Neural cell (in vitro differentiated cells): ENCODE measurements at regions not wholly inside any gene's neighbourhood (a gene's known extent, or its start where the extent isn't known, plus 50 kb on each side); places are given as distances from the start of the nearest gene placed in this dataset.
A peak's percentile ranks its signal among the peaks of the same experiment; 100 is the strongest.

Experiments used
- H2AFZ ChIP-seq: fragments of 200-600, 300-800 bp; sonication (generic), shearing (Covaris generic); 2 replicates; pipeline ENCODE4 v1.6.0; 2014; ENCODE audit warnings: low read depth, mild to moderate bottlenecking, antibody characterized with exemption, low read length, moderate library complexity
- H3F3A ChIP-seq: fragments of 200-600 bp; shearing (Covaris generic); 2 replicates; pipeline ENCODE4 v1.6.1; 2016; ENCODE audit warnings: mild to moderate bottlenecking, moderate library complexity, mixed read lengths, antibody characterized with exemption, low read length; ENCODE audit not compliant: insufficient read depth, poor library complexity, severe bottlenecking
- H3K27ac ChIP-seq: fragments of 200-600, 300-800 bp; sonication (generic), shearing (Covaris generic); 2 replicates; pipeline ENCODE4 v1.5.1; 2014; ENCODE audit warnings: mild to moderate bottlenecking, low read length, moderate library complexity
- H3K27me3 ChIP-seq: fragments of 300-800, 200-600 bp; sonication (generic), shearing (Covaris generic); 2 replicates; pipeline ENCODE4 v1.6.0; 2014; ENCODE audit warnings: mild to moderate bottlenecking, low read depth, low read length, moderate library complexity; ENCODE audit not compliant: insufficient read depth
- H3K36me3 ChIP-seq: fragments of 300-800, 200-600 bp; sonication (generic), shearing (Covaris generic); 2 replicates; pipeline ENCODE4 v1.5.1; 2014; ENCODE audit warnings: mild to moderate bottlenecking, antibody characterized with exemption, low read length, moderate library complexity; ENCODE audit not compliant: insufficient read depth
- H3K4me2 ChIP-seq: fragments of 300-800, 200-600 bp; sonication (generic), shearing (Covaris generic); 2 replicates; pipeline ENCODE4 v1.6.0; 2014; ENCODE audit warnings: mild to moderate bottlenecking, low read length
- H3K4me3 ChIP-seq: fragments of 300-800, 200-600 bp; sonication (generic), shearing (Covaris generic); 2 replicates; pipeline ENCODE4 v1.5.1; 2014; ENCODE audit warnings: mild to moderate bottlenecking, low read length, moderate library complexity
- H3K79me2 ChIP-seq: fragments of 200-600 bp; shearing (Covaris generic); replicated peaks from 2 replicates; pipeline ENCODE4 v1.6.0; 2014; ENCODE audit warnings: mild to moderate bottlenecking, low read length, moderate library complexity; ENCODE audit not compliant: insufficient read depth
- H3K9ac ChIP-seq: fragments of 300-800, 200-600 bp; sonication (generic), shearing (Covaris generic); 2 replicates; pipeline ENCODE4 v1.6.1; 2016; ENCODE audit warnings: mild to moderate bottlenecking, low read length, mixed read lengths
- H3K9me2 ChIP-seq: fragments of 200-600 bp; shearing (Covaris generic); 2 replicates; pipeline ENCODE4 v1.6.1; 2016; ENCODE audit warnings: mild to moderate bottlenecking, low read length, mixed read lengths; ENCODE audit not compliant: insufficient read depth
- H3K9me3 ChIP-seq: fragments of 200-600, 300-800 bp; sonication (generic), shearing (Covaris generic); 2 replicates; pipeline ENCODE4 v1.6.1; 2016; ENCODE audit warnings: mild to moderate bottlenecking, mixed run types, low read length, moderate library complexity, mixed read lengths
- H4K20me1 ChIP-seq: fragments of 200-600 bp; shearing (Covaris generic); 2 replicates; pipeline ENCODE4 v1.6.1; 2016; ENCODE audit warnings: mild to moderate bottlenecking, mixed run types; ENCODE audit not compliant: insufficient read depth
- CTCF ChIP-seq: fragments of 450-650 bp; IDR thresholded peaks from 2 replicates; pipeline ENCODE4 v1.5.1; 2014; ENCODE audit warnings: antibody characterized with exemption, mild to moderate bottlenecking, moderate library complexity; ENCODE audit not compliant: poor library complexity, severe bottlenecking
- EP300 ChIP-seq: fragments of 450-650 bp; conservative IDR thresholded peaks from 2 replicates; pipeline ENCODE4 v1.6.1; 2014; ENCODE audit warnings: antibody characterized with exemption, mild to moderate bottlenecking, moderate library complexity; ENCODE audit not compliant: poor library complexity, severe bottlenecking
- EZH2 ChIP-seq: fragments of 200-600, 300-800 bp; shearing (Covaris generic), sonication (generic); IDR thresholded peaks from 2 replicates; pipeline ENCODE4 v1.6.1; 2014; ENCODE audit warnings: antibody characterized with exemption, low read length, borderline replicate concordance, mild to moderate bottlenecking; ENCODE audit not compliant: insufficient read depth, poor library complexity, severe bottlenecking
- MXI1 ChIP-seq: fragments of 450-650 bp; conservative IDR thresholded peaks from 2 replicates; pipeline ENCODE4 v1.6.1; 2014; ENCODE audit warnings: antibody characterized with exemption, mild to moderate bottlenecking; ENCODE audit not compliant: poor library complexity, severe bottlenecking
- POLR2AphosphoS5 ChIP-seq: IDR thresholded peaks from 2 replicates; pipeline ENCODE4 v1.6.1; 2012
- RAD21 ChIP-seq: fragments of 450-650 bp; conservative IDR thresholded peaks from 2 replicates; pipeline ENCODE4 v1.6.1; 2014; ENCODE audit warnings: antibody characterized with exemption, mild to moderate bottlenecking, moderate library complexity
- REST ChIP-seq: IDR thresholded peaks from 2 replicates; pipeline ENCODE4 v1.6.1; 2012; ENCODE audit warnings: borderline replicate concordance
- SMC3 ChIP-seq: fragments of 450-650 bp; conservative IDR thresholded peaks from 2 replicates; pipeline ENCODE4 v1.6.1; 2014; ENCODE audit warnings: antibody characterized with exemption, mild to moderate bottlenecking, moderate library complexity; ENCODE audit not compliant: poor library complexity
- TAF1 ChIP-seq: IDR thresholded peaks from 2 replicates; pipeline ENCODE4 v1.6.1; 2012; ENCODE audit warnings: low read depth

GRCh38 chr10:25828475-25828874, 105.6 kb upstream of the MYO3A start:
- H3F3A ChIP-seq: peaks cover 10% of the 10 kb centered on the region
- no peaks in the 10 kb centered on the region for H3K36me3 ChIP-seq
- no peak overlapping the region for H3K9ac ChIP-seq
- H3K4me3 ChIP-seq: no peak overlapping the region
- peaks cover 8% of the 10 kb centered on the region for H3K79me2 ChIP-seq
- peak overlapping the region; percentile 89 for H3K27ac ChIP-seq
- no peaks in the 10 kb centered on the region for H3K9me2 ChIP-seq
- H4K20me1 ChIP-seq: no peaks in the 10 kb centered on the region
- H3K4me2 ChIP-seq: no peak overlapping the region
- TF ChIP-seq EP300 (no peak), RAD21 (no peak), SMC3 (no peak), MXI1 (no peak), REST (no peak), EZH2 (no peak), POLR2AphosphoS5 (no peak), TAF1 (no peak), CTCF (no peak)
- H3K9me3 ChIP-seq: no peaks in the 10 kb centered on the region
- no peaks in the 10 kb centered on the region for H3K27me3 ChIP-seq
- H2AFZ ChIP-seq: no peak overlapping the region

- H3K9me2 ChIP-seq: no peaks in the 10 kb centered on the region
- peak overlapping the region; percentile 45 for H3K4me2 ChIP-seq
- peak overlapping the region; percentile 89 for H3K27ac ChIP-seq
- peaks cover 2% of the 10 kb centered on the region for H3K79me2 ChIP-seq
- H3K4me3 ChIP-seq: peak overlapping the region; percentile 32
- H3F3A ChIP-seq: peaks cover 10% of the 10 kb centered on the region
- no peaks in the 10 kb centered on the region for H3K9me3 ChIP-seq
- no peaks in the 10 kb centered on the region for H3K36me3 ChIP-seq
- H3K9ac ChIP-seq: peak overlapping the region; percentile 57
- TF ChIP-seq CTCF (no peak), SMC3 (no peak), TAF1 (no peak), REST (no peak), EZH2 (no peak), RAD21 (no peak), MXI1 (peak; percentile 29), EP300 (peak; percentile 80), POLR2AphosphoS5 (peak; percentile 70)
- no peaks in the 10 kb centered on the region for H4K20me1 ChIP-seq
- no peak overlapping the region for H2AFZ ChIP-seq
- H3K27me3 ChIP-seq: no peaks in the 10 kb centered on the region
Measured at GRCh38 chr10:25831080-25831479, 102.9 kb upstream of the MYO3A start.
